Psoas muscle (tissue), 7 donors: ENCODE measurements at regions not wholly inside any gene's neighbourhood (a gene's known extent, or its start where the extent isn't known, plus 50 kb on each side); places are given as distances from the start of the nearest gene placed in this dataset.

Experiments
- ATAC-seq, 4 donors: fragments of 200-7000 bp; cut with Tn5 transposase; one replicate each; pipeline ENCODE4 v1.9.1; 2020; ENCODE audit warnings: moderate library complexity in 3 of 4, mild to moderate bottlenecking in 2 of 4
- DNase-seq, 2 donors: peaks; one replicate each; pipeline ENCODE4 v3.0.0-alpha.2; 2020
- H3K27ac ChIP-seq: fragments of 200-600 bp; one replicate; pipeline ENCODE4 v1.8.0; 2022
- H3K27me3 ChIP-seq, 3 donors: fragments of 200-600 bp in 1 of 3; one replicate each; pipeline versions ENCODE4 v1.6.1 to v1.8.0; 2013 to 2022; ENCODE audit warnings: low read length in 2 of 3, mild to moderate bottlenecking in 2 of 3, moderate library complexity in 1 of 3; ENCODE audit not compliant: insufficient read depth in 3 of 3
- H3K36me3 ChIP-seq, 2 donors: fragments of 200-600 bp in 1 of 2; one replicate each; pipeline versions ENCODE4 v1.6.1 to v1.8.0; 2013 to 2022; ENCODE audit warnings: low read depth in 1 of 2, mild to moderate bottlenecking in 1 of 2, moderate library complexity in 1 of 2; ENCODE audit not compliant: insufficient read depth in 1 of 2
- H3K4me1 ChIP-seq: fragments of 200-600 bp; one replicate; pipeline ENCODE4 v1.8.0; 2022
- H3K4me3 ChIP-seq: fragments of 200-600 bp; one replicate; pipeline ENCODE4 v1.8.0; 2022; ENCODE audit warnings: mild to moderate bottlenecking
- H3K9me3 ChIP-seq: fragments of 200-600 bp; one replicate; pipeline ENCODE4 v1.8.0; 2022
- CTCF ChIP-seq: fragments of 200-600 bp; IDR thresholded peaks from one replicate; pipeline ENCODE4 v1.8.0; 2022; ENCODE audit warnings: antibody characterized with exemption
- WGBS, 3 donors: extraction: QIAGEN DNeasy Blood & Tissue Kit; methylation state at CpG; one replicate each; pipeline versions ENCODE4 v1.1.6 to v1.1.7; 2013; 5-methylcytosine and 5-hydroxymethylcytosine counted together
- intact Hi-C, 2 donors: fragments of 100-400 bp; cut with DNase I; formaldehyde crosslinking; loops; one replicate each; pipeline versions ENCODE4 v1.11.0 to v1.14.2; 2022
- donor health status: healthy with polysubstance abuse.
- donor health status: DM: no; HTN: no; CAD: no; lungs with moderate emphysema.
- donor health status: Bipolar disorder and iron deficiency.
- donor health status: healthy.
- donor health status: DM: yes; HTN: yes; CAD: no.
- donor health status: DM: no; HTN: no; CAD: no.
- donor health status: DM: yes; HTN: yes; CAD: no.

GRCh38 chr18:70418546-70419311, 129.9 kb downstream of the SOCS6 start:
- ATAC-seq (no peak), DNase-seq (no peak)
- WGBS, 3 donors, result 69 to 78% (median 70%) methylated on average over 12 of the region's 12 CpGs
- intact Hi-C loops, result loop anchor here in 1 of 2 donors (10.0 kb wide), 1 partner anchor 54 kb away; no protein-coding TSS in a partner anchor
- Histone ChIP-seq H3K27ac (no peak overlapping the region), H3K27me3 (no peaks in the 10 kb centered on the region), H3K4me1 (peaks cover 14% of the 10 kb centered on the region), H3K4me3 (no peak overlapping the region), H3K9me3 (no peaks in the 10 kb centered on the region), H3K36me3 (no peaks in the 10 kb centered on the region)
- TF ChIP-seq CTCF, result no peak

- intact Hi-C loops, result loop anchor here in 1 of 2 donors (10.0 kb wide), 1 partner anchor 53 kb away; no protein-coding TSS in a partner anchor
- H3K4me3 ChIP-seq, result no peak overlapping the region
- no peak for DNase-seq
Observed at GRCh38 chr18:70417847-70418246, 129.0 kb downstream of the SOCS6 start.

GRCh38 chr18:70416496-70416895, 127.7 kb downstream of the SOCS6 start:
- Histone ChIP-seq H3K36me3 (no peaks in the 10 kb centered on the region), H3K4me3 (no peak overlapping the region), H3K27me3 (no peaks in the 10 kb centered on the region), H3K27ac (no peak overlapping the region), H3K9me3 (no peaks in the 10 kb centered on the region), H3K4me1 (peaks cover 7% of the 10 kb centered on the region)
- DNase-seq (no peak), ATAC-seq (no peak)
- TF ChIP-seq CTCF, result no peak
- 83 to 87% (median 86%) methylated on average over 8 of the region's 8 CpGs for WGBS, 3 donors
- intact Hi-C loops, result loop anchor here in 1 of 2 donors (10.0 kb wide), 1 partner anchor 52 kb away; no protein-coding TSS in a partner anchor

More at GRCh38 chr18:70417847-70418246, 129.0 kb downstream of the SOCS6 start:
- no peaks in the 10 kb centered on the region for H3K36me3 ChIP-seq
- no peaks in the 10 kb centered on the region for H3K27me3 ChIP-seq
- 70 to 74% (median 73%) methylated on average over 5 of the region's 5 CpGs for WGBS, 3 donors
- ATAC-seq, result no peak
- H3K27ac ChIP-seq, result no peak overlapping the region
- peaks cover 14% of the 10 kb centered on the region for H3K4me1 ChIP-seq
- no peaks in the 10 kb centered on the region for H3K9me3 ChIP-seq
- no peak for TF ChIP-seq CTCF

- Histone ChIP-seq H3K27me3 (no peaks in the 10 kb centered on the region), H3K9me3 (no peaks in the 10 kb centered on the region), H3K4me3 (no peak overlapping the region), H3K36me3 (no peaks in the 10 kb centered on the region), H3K4me1 (peaks cover 7% of the 10 kb centered on the region), H3K27ac (no peak overlapping the region)
- WGBS, 3 donors, result 63 to 70% (median 70%) methylated on average over 13 of the region's 13 CpGs
- intact Hi-C loops, result loop anchor here in 1 of 2 donors (10.0 kb wide), 1 partner anchor 51 kb away; no protein-coding TSS in a partner anchor
- no peak for TF ChIP-seq CTCF
- DNase-seq (no peak), ATAC-seq (no peak)
Observed at GRCh38 chr18:70415823-70416488, 127.1 kb downstream of the SOCS6 start.
